ENCODE measurements at regions not wholly inside any gene's neighbourhood (a gene's known extent, or its start where the extent isn't known, plus 50 kb on each side); places are given as distances from the start of the nearest gene placed in this dataset.

- DNase-seq (no peak), ATAC-seq (no peak)
- Histone ChIP-seq H3K27me3 (no peaks in the 10 kb centered on the region), H3K9me3 (peaks cover 0 to 10% (median 2%) of the 10 kb centered on the region in 12 donors), H3K4me3 (no peak overlapping the region), H3K27ac (no peak overlapping the region), H3K4me1 (no peaks in the 10 kb centered on the region), H3K36me3 (no peaks in the 10 kb centered on the region)
- 55 to 68% (median 59%) methylated on average over 2 of the region's 2 CpGs for WGBS, 4 donors
- intact Hi-C loops (cut with DNase I): no loop called here
- TF ChIP-seq CTCF (IDR thresholded peaks at IDR 0.05): no peak
- no peak for TF ChIP-seq POLR2A (IDR thresholded peaks at IDR 0.05)
These were observed 301.4 kb downstream of the GRIA2 start for GRCh38 chr4:157521906-157522305.

GRCh38 chr4:157514711-157515110 is 294.2 kb downstream of the GRIA2 start:
- intact Hi-C loops (cut with DNase I): no loop called here
- 57 to 74% (median 63%) methylated on average over 3 of the region's 3 CpGs for WGBS, 4 donors
- DNase-seq (no peak), ATAC-seq (no peak)
- TF ChIP-seq CTCF (IDR thresholded peaks at IDR 0.05): no peak
- TF ChIP-seq POLR2A (IDR thresholded peaks at IDR 0.05): no peak
- Histone ChIP-seq H3K36me3 (no peaks in the 10 kb centered on the region), H3K4me1 (no peaks in the 10 kb centered on the region), H3K27me3 (no peaks in the 10 kb centered on the region), H3K27ac (no peak overlapping the region), H3K9me3 (no peaks in the 10 kb centered on the region), H3K4me3 (no peak overlapping the region)

- TF ChIP-seq POLR2A (IDR thresholded peaks at IDR 0.05): no peak
- TF ChIP-seq CTCF (IDR thresholded peaks at IDR 0.05): no peak
- Histone ChIP-seq H3K27ac (no peak overlapping the region), H3K4me3 (no peak overlapping the region), H3K9me3 (no peaks in the 10 kb centered on the region), H3K4me1 (no peaks in the 10 kb centered on the region), H3K36me3 (no peaks in the 10 kb centered on the region), H3K27me3 (no peaks in the 10 kb centered on the region)
- WGBS, 4 donors: 22 to 40% (median 30%) methylated on average over 3 of the region's 3 CpGs
- intact Hi-C loops (cut with DNase I): no loop called here
- ATAC-seq (no peak), DNase-seq (no peak)
These were observed 288.8 kb downstream of the GRIA2 start for GRCh38 chr4:157509341-157509740.

- H3K27me3 ChIP-seq: no peaks in the 10 kb centered on the region
- 90 to 95% (median 94%) methylated on average over 2 of the region's 2 CpGs for WGBS, 4 donors
- no peak for DNase-seq
- no peaks in the 10 kb centered on the region for H3K4me1 ChIP-seq
- H3K9me3 ChIP-seq: no peaks in the 10 kb centered on the region
- H3K27ac ChIP-seq: no peak overlapping the region
- H3K4me3 ChIP-seq: no peak overlapping the region
- ATAC-seq: no peak
- no peaks in the 10 kb centered on the region for H3K36me3 ChIP-seq
- no peak for TF ChIP-seq POLR2A (IDR thresholded peaks at IDR 0.05)
- no peak for TF ChIP-seq CTCF (IDR thresholded peaks at IDR 0.05)
- intact Hi-C loops (cut with DNase I): no loop called here
These were observed 282.1 kb downstream of the GRIA2 start for GRCh38 chr4:157502656-157503055.
